ENCODE measurements at regions not wholly inside any gene's neighbourhood (a gene's known extent, or its start where the extent isn't known, plus 50 kb on each side); places are given as distances from the start of the nearest gene placed in this dataset.
"Not testable (repeated sequence)": the region's sequence is repeated elsewhere in the genome, so short reads cannot be mapped to it uniquely, and the experiment has no call there.

DNA sequence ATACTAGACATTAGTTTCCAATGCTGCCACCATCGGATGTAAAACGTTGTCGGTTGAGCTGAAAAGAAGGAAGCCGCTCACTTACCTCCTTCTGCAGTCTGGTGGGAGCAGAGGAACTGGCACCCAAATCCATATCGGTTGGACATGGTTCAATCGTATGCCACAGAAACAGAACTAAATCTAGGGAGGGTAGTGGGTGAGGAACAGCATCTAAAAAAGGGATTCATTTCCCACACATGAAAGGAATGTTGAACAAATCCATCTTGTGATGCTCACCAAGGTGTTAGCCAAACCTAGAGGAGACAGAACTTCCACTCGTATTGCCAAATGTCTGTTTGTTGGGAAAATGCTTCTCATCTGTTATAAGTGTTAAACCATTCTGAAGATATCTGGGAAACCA, 532.7 kb downstream of the NLGN4X start:
- DNase-seq = no peak

DNA sequence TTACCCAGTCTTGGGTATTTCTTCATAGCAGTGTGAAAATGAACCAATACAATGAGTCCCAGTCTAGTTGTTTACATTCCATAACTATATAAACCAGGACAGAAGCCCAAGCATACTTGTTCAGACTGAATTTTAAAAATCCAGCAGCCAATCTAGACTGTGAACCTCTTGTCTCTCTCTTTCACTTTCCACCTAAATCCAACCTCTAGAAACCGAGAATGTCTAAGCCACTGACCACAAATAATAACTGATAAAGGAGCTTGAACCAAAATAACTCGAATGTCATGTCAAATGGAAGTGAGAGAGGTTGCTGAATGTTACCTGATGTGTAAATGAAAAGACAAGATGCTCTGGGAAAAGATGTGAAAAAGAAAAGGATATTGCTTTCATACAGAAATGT, 544.7 kb downstream of the NLGN4X start:
- DNase-seq = no peak

DNA sequence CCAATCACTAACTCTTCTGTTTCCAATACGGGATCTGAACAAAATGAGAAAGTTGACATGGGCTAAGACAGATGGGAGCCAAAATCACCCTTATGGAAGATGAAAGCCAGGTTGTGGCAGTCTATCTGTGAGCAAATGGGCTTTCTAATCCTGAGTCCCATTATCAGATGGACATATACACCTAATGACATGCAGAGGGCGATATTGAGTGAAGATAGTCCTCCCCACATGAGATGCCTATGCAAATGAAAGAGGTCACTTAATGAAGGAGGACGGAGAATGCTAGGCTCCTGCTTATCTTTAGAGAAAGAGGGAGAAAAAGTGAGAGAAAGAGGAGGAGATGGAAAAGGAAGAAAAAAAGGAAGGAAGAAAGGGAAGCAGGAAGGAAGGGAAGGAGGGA, 547.5 kb downstream of the NLGN4X start:
- DNase-seq = no peak

- DNase-seq = no peak
These were observed 554.6 kb downstream of the NLGN4X start for GRCh38 chrX:5674036-5674435.

DNA sequence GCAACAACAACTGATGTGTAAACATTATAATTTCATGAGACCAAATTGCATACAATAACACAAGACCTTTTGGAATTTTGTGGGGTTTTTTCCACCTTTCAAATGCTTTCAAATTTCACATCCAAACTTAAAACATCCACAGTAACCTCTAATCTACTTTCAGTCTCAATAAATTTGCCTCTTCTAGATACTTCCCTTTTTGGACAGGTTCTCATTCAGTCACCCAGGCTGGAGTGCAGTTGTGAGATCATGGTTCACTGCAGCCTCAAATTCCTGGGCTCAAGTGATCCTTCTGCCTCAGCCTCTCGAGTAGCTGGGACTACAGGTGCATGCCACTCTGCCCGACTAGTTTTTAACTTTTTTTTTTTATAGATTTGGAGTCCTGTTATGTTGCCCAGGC, 556.6 kb downstream of the NLGN4X start:
- no peak for DNase-seq

DNA sequence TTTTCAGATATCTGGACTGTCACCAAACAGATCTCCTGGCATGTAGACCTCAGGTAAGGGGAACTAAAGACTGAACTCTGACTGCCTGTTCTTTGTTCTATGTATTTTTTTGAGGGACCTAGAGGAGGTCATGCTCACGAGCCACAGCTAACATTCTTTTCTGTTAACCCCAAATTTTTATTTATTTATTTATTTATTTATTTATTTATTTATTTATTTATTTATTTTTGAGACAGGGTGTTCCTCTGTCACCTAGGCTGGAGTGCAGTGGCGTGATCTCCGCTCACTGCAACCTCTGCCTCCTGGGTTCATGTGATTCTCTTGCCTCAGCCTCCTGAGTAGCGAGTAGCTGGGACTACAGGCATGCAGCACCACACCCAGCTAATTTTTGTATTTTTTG, 562.0 kb downstream of the NLGN4X start:
- not testable (repeated sequence) for DNase-seq

- DNase-seq = no peak
These were observed 572.1 kb downstream of the NLGN4X start for GRCh38 chrX:5656544-5656943.

GRCh38 chrX:5650904-5651303, 577.8 kb downstream of the NLGN4X start:
- DNase-seq = no peak

- DNase-seq = no peak
These were observed 579.6 kb downstream of the NLGN4X start for GRCh38 chrX:5648941-5649568.

DNA sequence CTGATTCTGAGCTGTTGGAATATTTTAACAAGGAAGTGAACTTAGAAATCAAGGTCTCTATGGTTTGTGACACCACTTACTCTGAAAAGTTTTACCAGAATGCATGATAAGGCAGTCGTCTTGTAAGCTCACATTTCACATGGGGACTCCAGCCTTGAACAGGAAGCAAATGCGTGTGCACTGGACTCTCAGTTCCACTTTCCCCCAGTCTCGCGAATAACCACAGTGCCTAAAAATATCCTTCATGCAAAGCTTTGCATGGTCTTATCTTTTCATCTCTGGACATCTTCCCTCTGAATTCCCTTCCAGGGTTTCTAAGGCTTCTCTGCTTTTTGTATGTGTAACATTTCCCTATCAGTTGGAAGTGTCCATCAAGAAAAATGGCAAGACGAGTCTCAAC, 581.8 kb downstream of the NLGN4X start:
- DNase-seq = no peak

GRCh38 chrX:5644776-5645175, 583.9 kb downstream of the NLGN4X start:
- DNase-seq = no peak

GRCh38 chrX:5640071-5640470, 588.6 kb downstream of the NLGN4X start:
- DNase-seq = no peak

GRCh38 chrX:5638572-5638971, 590.1 kb downstream of the NLGN4X start:
- no peak for DNase-seq

GRCh38 chrX:5632887-5633286, 595.8 kb downstream of the NLGN4X start:
- DNase-seq = no peak

GRCh38 chrX:5632061-5632614, 596.5 kb downstream of the NLGN4X start:
- no peak for DNase-seq

- DNase-seq = no peak
These were observed 611.0 kb downstream of the NLGN4X start for GRCh38 chrX:5617666-5618065.

GRCh38 chrX:5595570-5595969, 633.1 kb downstream of the NLGN4X start:
- no peak for DNase-seq

- DNase-seq = no peak
These were observed 641.9 kb downstream of the NLGN4X start for GRCh38 chrX:5586726-5587125.

DNA sequence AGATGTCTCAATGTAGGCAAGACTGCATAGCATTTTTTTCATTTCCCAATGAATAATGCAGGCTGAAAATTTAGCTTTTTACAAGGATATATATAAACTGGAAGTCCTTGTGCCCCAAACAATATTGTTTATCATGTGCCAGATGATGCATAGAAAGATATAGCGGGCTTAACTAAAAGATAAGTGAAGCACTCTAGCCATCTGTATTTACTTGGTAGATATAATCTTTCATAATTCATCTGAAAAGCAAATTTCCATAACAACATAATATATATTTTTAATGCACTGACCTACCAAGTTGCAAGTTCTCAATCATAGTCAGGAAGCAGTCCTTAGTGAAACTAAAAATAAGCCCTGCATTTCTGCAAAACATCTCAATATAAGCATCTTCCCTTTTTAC, 653.3 kb downstream of the NLGN4X start:
- DNase-seq = no peak

- DNase-seq = no peak
These were observed 659.7 kb downstream of the NLGN4X start for GRCh38 chrX:5568934-5569333.

DNA sequence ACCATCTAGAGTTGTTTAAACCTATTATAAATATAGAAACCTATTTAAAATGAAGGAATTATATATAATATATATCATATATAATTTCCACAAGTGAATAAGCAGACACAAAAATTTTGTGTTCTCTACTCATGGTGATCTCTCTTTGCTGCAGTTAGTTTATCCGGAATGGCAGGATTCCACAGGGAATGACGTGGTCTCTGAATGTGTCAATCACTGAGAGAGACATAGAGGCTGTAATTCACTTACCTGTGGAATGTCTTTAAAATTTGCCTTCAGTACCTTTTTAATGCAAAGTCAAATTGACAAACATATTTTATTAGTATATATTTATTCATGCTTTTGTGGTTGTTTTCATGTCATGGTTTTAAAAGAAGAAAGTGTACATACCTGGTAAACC, 669.3 kb downstream of the NLGN4X start:
- no peak for DNase-seq

DNA sequence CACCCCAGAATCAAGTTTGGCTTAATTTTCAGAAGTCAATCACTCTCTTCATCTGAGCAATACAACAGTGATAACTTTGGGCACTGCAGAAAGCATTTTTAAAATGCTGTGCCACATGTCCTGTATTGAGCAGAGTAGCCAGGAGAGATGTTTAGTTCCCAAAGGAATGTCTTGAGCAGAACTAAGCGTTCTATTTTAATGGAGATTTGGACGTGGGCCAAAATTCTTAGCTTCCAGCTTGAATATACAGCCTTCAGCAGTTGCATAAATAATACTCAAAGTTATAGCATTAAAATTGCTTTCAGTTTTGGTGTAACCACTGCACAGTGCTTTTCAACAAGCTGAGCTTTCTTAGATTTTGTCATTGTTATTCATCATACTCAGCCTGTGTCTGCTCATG, 679.2 kb downstream of the NLGN4X start:
- DNase-seq = no peak

GRCh38 chrX:5537098-5537497, 691.6 kb downstream of the NLGN4X start:
- no peak for DNase-seq

DNA sequence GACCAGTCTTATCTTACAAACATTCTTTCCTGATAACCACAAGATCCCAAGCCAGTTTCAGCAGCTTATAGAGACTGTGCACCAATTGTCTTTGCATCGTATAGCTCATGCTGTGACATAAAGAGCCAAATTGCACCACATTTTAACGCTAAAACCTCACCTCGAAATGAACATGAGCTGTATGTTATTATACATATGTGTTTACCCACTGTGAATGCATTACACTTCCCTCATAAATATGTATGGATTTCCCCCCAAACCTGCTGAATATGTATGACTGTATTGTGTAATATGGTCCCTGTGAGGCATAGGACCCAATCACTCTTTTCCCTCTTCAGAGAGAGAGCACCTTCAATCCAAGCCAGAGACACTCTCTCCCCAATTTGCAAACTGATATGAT, 692.4 kb downstream of the NLGN4X start:
- no peak for DNase-seq

GRCh38 chrX:5528057-5528456, 700.6 kb downstream of the NLGN4X start:
- no peak for DNase-seq

Data from activated T-cell treated with anti-CD3 and anti-CD28 coated beads, Interleukin-2, amount 50 U/mL, for 48 hours (primary cell).